ENCODE measurements at regions not wholly inside any gene's neighbourhood (a gene's known extent, or its start where the extent isn't known, plus 50 kb on each side); places are given as distances from the start of the nearest gene placed in this dataset.

DNA sequence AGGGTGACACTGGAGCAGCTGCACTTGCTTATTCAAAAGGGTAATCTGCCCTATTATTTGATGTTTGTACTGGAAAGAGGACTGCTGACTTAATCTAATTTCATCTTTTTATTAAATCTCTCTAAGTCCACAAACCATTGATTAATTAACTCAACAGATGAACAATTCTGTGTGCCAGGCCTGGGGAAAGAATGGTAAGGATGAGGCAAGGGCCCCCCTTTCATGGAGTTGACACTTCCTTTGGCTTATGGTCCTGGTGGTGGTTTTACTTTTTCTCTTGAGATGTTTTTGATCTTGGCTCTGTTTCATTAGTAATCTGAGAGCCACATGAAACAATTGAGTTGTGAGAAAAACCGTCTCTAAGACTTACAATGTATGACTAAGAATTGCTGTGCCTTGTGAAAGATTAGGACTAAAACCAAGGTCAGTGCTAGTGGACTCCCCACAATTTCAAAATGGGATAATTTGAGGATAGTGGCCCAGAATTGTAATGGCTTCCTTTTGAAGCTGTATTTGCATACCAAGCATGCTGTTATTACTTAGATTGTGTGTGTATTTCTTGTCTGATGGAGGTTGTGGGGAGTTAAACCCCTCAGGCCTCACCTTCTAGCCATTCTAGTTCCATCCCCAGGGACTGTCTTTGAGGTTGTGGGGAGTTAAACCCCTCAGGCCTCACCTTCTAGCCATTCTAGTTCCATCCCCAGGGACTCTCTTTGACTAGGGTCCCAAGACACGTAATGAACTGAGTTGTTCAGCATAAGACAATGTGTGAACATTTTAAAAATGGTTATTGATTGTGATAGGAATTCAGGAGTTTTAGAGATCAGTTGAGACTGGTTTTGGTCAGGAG is 52.5 kb upstream of the EVL start:
- ATAC-seq = no peak
- Histone ChIP-seq H3K27me3 (no peaks in the 10 kb centered on the region), H3K4me3 (no peak overlapping the region), H3K9me3 (no peaks in the 10 kb centered on the region), H3K36me3 (no peaks in the 10 kb centered on the region), H3K27ac (peak overlapping the region in 1 of 12 donors; percentile 21), H3K4me1 (peaks cover 0 to 45% (median 11%) of the 10 kb centered on the region in 12 donors)
- intact Hi-C loops (cut with DNase I) = no loop called here
- WGBS, 4 donors = 74 to 83% (median 78%) methylated on average over 2 of the region's 2 CpGs
- no peak for DNase-seq
- no peak for TF ChIP-seq POLR2A (IDR thresholded peaks at IDR 0.05)
- TF ChIP-seq, protein P1, sequence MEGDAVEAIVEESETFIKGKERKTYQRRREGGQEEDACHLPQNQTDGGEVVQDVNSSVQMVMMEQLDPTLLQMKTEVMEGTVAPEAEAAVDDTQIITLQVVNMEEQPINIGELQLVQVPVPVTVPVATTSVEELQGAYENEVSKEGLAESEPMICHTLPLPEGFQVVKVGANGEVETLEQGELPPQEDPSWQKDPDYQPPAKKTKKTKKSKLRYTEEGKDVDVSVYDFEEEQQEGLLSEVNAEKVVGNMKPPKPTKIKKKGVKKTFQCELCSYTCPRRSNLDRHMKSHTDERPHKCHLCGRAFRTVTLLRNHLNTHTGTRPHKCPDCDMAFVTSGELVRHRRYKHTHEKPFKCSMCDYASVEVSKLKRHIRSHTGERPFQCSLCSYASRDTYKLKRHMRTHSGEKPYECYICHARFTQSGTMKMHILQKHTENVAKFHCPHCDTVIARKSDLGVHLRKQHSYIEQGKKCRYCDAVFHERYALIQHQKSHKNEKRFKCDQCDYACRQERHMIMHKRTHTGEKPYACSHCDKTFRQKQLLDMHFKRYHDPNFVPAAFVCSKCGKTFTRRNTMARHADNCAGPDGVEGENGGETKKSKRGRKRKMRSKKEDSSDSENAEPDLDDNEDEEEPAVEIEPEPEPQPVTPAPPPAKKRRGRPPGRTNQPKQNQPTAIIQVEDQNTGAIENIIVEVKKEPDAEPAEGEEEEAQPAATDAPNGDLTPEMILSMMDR (IDR thresholded peaks at IDR 0.05) = no peak

DNA sequence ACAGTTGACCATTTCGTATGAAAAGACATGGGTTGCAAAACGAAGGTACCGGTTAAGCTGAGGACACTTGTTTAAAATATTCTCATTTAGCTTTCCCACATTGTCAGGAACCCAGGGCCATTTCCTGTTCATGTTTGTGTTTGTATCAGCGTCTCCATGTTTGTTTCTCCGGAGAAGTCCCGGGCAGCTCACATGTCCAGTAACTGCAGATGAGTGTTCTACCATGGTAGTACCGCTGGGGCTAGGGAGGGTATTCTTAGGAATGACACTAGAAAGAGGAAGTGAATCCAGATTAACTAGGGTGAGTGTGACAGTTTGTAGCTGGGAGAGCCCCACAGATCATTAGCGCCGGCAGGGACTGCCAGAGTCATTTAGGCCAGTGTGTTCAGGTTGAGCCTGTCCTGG is 50.0 kb upstream of the EVL start:
- 52 to 66% (median 58%) methylated on average over 9 of the region's 9 CpGs for WGBS, 4 donors
- Histone ChIP-seq H3K36me3 (no peaks in the 10 kb centered on the region), H3K27me3 (no peaks in the 10 kb centered on the region), H3K4me1 (peaks cover 1 to 60% (median 18%) of the 10 kb centered on the region in 12 donors), H3K4me3 (no peak overlapping the region), H3K9me3 (no peaks in the 10 kb centered on the region), H3K27ac (no peak overlapping the region)
- TF ChIP-seq POLR2A (IDR thresholded peaks at IDR 0.05) = no peak
- TF ChIP-seq, protein P1 (IDR thresholded peaks at IDR 0.05) = no peak
- intact Hi-C loops (cut with DNase I) = no loop called here
- ATAC-seq (peak in 2 of 4 donors; percentile 22 to 27), DNase-seq (no peak)

Data from heart left ventricle (tissue), 16 donors.